ENCODE measurements at regions not wholly inside any gene's neighbourhood (a gene's known extent, or its start where the extent isn't known, plus 50 kb on each side); places are given as distances from the start of the nearest gene placed in this dataset.
"Not testable (repeated sequence)": the region's sequence is repeated elsewhere in the genome, so short reads cannot be mapped to it uniquely, and the experiment has no call there.

- H3K9me3 Mint-ChIP-seq: no peaks in the 10 kb centered on the region; a peak in 1 of 5 replicates
- Histone ChIP-seq H2BK120ac (ENCODE audit: low read depth, low read length, poor library complexity, severe bottlenecking) (no peak overlapping the region), H2AK5ac (ENCODE audit: insufficient read length, low read length) (no peak overlapping the region), H3K23me2 (ENCODE audit: insufficient read length, low read depth, low read length, poor library complexity, severe bottlenecking) (no peaks in the 10 kb centered on the region), H3K4me2 (ENCODE audit: insufficient read depth, insufficient read length, low read length) (no peak overlapping the region), H4K91ac (ENCODE audit: insufficient read length, low read depth, low read length) (no peak overlapping the region), H3K18ac (ENCODE audit: insufficient read length, low read depth, low read length) (no peak overlapping the region), H2BK15ac (ENCODE audit: low read depth, low read length) (no peak overlapping the region), H3K79me2 (ENCODE audit: insufficient read depth, low read length) (no peaks in the 10 kb centered on the region), H2BK20ac (ENCODE audit: low read depth, low read length, poor library complexity, severe bottlenecking) (no peak overlapping the region), H2BK5ac (ENCODE audit: insufficient read length, low read length) (no peak overlapping the region), H2BK12ac (ENCODE audit: insufficient read length, low read depth, low read length) (no peak overlapping the region), H2AFZ (ENCODE audit: low read length) (no peak overlapping the region), H4K20me1 (ENCODE audit: control insufficient read depth, insufficient read depth, insufficient read length) (no peaks in the 10 kb centered on the region), H3K23ac (ENCODE audit: insufficient read length, low read depth, low read length) (no peak overlapping the region), H4K5ac (ENCODE audit: insufficient read length, low read depth, low read length) (no peak overlapping the region), H3K79me1 (ENCODE audit: insufficient read depth, low read depth, low read length, poor library complexity, severe bottlenecking) (no peaks in the 10 kb centered on the region), H3K9me3 (ENCODE audit: control insufficient read depth, low read depth, low read length) (no peaks in the 10 kb centered on the region), H3T11ph (ENCODE audit: low read length) (no peak overlapping the region), H3K9ac (ENCODE audit: extremely low read depth, insufficient read length, low read length) (no peak overlapping the region), H3K27me3 (ENCODE audit: insufficient read depth, low read length) (no peaks in the 10 kb centered on the region), H3K14ac (ENCODE audit: insufficient read depth, low read length) (no peak overlapping the region), H3K27ac (ENCODE audit: insufficient read length, low read depth, low read length) (no peak overlapping the region), H4K8ac (replicated peaks; ENCODE audit: insufficient read length, low read depth, low read length) (no peak overlapping the region), H3K56ac (ENCODE audit: insufficient read length, low read depth, low read length) (no peak overlapping the region), H3K4ac (ENCODE audit: low read depth, low read length) (no peak overlapping the region), H3K4me1 (ENCODE audit: insufficient read depth, low read length) (no peaks in the 10 kb centered on the region)
- no peaks in the 10 kb centered on the region for H3K27me3 Mint-ChIP-seq (ENCODE audit: low read depth)
- no CpG with 5 or more reads among the region's 1 CpG for WGBS (ENCODE audit: extremely low coverage, insufficient read length, low lambda C conversion rate)
- no peak overlapping the region for H3K4me3 Mint-ChIP-seq
- H3K4me1 Mint-ChIP-seq: peaks cover 0 to 7% of the 10 kb centered on the region in 2 experiments; a peak in 1 of 4 replicates
- no peak overlapping the region for H3K27ac Mint-ChIP-seq
- no peak for DNase-seq
- no peak for TF ChIP-seq CTCF (conservative IDR thresholded peaks at IDR 0.05)
- no peaks in the 10 kb centered on the region for H3K36me3 Mint-ChIP-seq (ENCODE audit: insufficient read depth in 1 of 3, low read depth in 3 of 3)
Measured at GRCh38 chr2:147001061-147001460, 843.8 kb upstream of the ACVR2A start.

DNA sequence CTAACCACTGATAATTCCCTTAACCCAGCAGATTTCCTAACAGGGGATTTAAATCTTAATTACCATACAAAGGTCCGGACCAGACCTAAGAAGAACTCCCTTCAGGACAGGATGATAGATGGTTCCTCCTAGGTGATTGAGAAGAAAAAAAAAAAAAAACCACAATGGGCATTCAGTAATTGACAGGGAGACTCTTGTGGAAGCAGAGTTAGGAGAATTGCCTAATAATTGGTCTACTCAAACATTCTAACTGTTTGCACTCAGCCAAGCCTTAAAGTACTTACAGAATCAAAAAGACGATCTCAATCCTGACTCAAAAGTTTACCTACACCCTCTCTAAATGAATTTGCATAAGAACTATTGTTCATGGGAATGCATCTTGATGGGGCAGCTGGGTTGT is 844.7 kb upstream of the ACVR2A start:
- not testable (repeated sequence) for H2AFZ ChIP-seq (ENCODE audit: low read length); H4K20me1 ChIP-seq (ENCODE audit: control insufficient read depth, insufficient read depth, insufficient read length); H3K23me2 ChIP-seq (ENCODE audit: insufficient read length, low read depth, low read length, poor library complexity, severe bottlenecking); H3K27me3 Mint-ChIP-seq (ENCODE audit: low read depth); H3K27me3 ChIP-seq (ENCODE audit: insufficient read depth, low read length); H2AK5ac ChIP-seq (ENCODE audit: insufficient read length, low read length); H3K27ac ChIP-seq (ENCODE audit: insufficient read length, low read depth, low read length); H3K4ac ChIP-seq (ENCODE audit: low read depth, low read length); H3K4me2 ChIP-seq (ENCODE audit: insufficient read depth, insufficient read length, low read length); H3K23ac ChIP-seq (ENCODE audit: insufficient read length, low read depth, low read length); DNase-seq; H2BK20ac ChIP-seq (ENCODE audit: low read depth, low read length, poor library complexity, severe bottlenecking); H4K91ac ChIP-seq (ENCODE audit: insufficient read length, low read depth, low read length); H2BK120ac ChIP-seq (ENCODE audit: low read depth, low read length, poor library complexity, severe bottlenecking); H3K79me1 ChIP-seq (ENCODE audit: insufficient read depth, low read depth, low read length, poor library complexity, severe bottlenecking); H3K56ac ChIP-seq (ENCODE audit: insufficient read length, low read depth, low read length); H2BK12ac ChIP-seq (ENCODE audit: insufficient read length, low read depth, low read length); H3K4me3 Mint-ChIP-seq; H3K4me1 Mint-ChIP-seq; H4K5ac ChIP-seq (ENCODE audit: insufficient read length, low read depth, low read length); H2BK5ac ChIP-seq (ENCODE audit: insufficient read length, low read length); H3K9ac ChIP-seq (ENCODE audit: extremely low read depth, insufficient read length, low read length); H3K9me3 Mint-ChIP-seq; H3T11ph ChIP-seq (ENCODE audit: low read length); H3K9me3 ChIP-seq (ENCODE audit: control insufficient read depth, low read depth, low read length); H3K79me2 ChIP-seq (ENCODE audit: insufficient read depth, low read length); H4K8ac ChIP-seq (replicated peaks; ENCODE audit: insufficient read length, low read depth, low read length); H3K18ac ChIP-seq (ENCODE audit: insufficient read length, low read depth, low read length); H3K4me1 ChIP-seq (ENCODE audit: insufficient read depth, low read length); H3K36me3 Mint-ChIP-seq (ENCODE audit: insufficient read depth in 1 of 3, low read depth in 3 of 3); H3K14ac ChIP-seq (ENCODE audit: insufficient read depth, low read length); H2BK15ac ChIP-seq (ENCODE audit: low read depth, low read length); H3K27ac Mint-ChIP-seq
- WGBS (ENCODE audit: extremely low coverage, insufficient read length, low lambda C conversion rate): no CpG with 5 or more reads among the region's 2 CpGs
